ENCODE measurements at regions not wholly inside any gene's neighbourhood (a gene's known extent, or its start where the extent isn't known, plus 50 kb on each side); places are given as distances from the start of the nearest gene placed in this dataset.
A peak's percentile ranks its signal among the peaks of the same experiment; 100 is the strongest.

DNA sequence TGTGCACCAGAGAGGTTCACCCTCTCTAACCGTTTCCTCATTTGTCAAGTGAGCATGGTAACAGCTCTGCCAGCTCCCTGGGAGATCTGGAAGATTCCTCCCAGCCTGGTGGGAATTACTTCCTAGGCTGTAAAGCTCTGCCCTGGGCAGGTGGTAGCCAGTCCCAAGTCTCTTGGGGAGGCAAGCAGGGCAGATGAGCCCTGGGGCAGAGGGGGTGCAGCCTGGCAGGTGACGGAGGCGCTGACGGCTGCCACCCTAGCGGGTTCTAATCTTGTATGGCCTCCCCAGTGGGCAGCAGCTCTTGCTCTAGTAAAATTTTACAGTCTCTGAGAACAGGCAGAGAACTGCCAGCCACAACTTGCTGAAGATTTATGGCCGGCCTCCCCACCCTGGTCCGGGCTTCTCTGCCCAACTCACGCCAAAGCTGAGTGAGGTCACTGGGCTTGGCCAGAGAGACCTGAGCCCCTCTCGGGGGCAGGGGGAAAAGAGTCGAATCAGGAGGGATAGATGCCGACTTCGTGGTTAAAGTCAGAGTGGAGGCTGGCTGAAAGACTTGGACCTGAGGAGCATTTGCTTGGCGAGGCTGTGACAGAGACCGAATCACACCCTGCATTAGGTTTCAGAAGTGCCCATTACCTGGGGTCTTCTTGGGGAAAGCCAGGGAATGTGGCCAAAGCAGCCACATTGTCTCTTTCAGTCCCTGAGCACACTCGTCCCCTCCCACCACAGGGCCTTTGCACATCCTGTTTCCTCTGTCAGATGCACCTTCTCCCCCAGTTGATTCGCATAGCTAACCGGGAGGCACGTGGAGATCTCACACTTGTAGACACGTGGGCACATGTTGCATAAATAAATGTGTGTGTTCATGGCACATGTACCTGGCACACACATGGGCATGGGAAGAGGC, 188.2 kb downstream of the MN1 start:
- DNase-seq (ENCODE audit: low read depth, low spot score) = no peak

DNA sequence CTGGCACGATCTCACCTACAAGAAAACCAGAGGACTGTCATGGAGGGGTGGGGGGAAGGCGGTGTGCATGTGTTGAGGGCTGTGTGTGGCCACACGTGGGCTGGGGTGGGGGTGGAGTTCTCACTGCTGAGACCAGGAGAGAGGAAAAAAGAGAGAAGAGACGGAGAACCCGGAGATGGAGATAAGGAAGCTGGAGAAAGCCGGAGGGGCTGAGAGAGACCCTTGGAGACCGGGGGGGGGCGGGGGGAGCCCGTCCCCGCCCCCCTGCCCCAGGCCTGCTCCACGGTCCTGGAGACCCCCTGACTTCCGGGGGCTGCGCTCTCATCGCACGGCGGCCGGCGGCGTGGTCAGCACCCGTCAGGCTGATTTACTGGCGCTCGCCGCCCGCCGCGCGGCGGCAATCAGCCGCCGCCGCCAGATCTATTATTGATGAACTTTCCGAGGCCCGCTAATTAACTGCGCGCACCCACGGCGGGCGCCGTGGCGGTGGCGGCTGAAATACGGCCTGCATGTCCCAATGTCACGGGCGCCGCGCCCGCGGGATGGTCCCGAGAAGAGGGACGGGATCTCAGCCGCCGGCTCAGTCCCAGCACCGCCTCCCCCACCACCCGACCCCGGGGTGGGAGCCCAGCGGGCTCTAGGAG, 187.4 kb downstream of the MN1 start:
- no peak for DNase-seq (ENCODE audit: low read depth, low spot score)

GRCh38 chr22:27614650-27615007, 186.9 kb downstream of the MN1 start:
- DNase-seq (ENCODE audit: low read depth, low spot score) = no peak

DNA sequence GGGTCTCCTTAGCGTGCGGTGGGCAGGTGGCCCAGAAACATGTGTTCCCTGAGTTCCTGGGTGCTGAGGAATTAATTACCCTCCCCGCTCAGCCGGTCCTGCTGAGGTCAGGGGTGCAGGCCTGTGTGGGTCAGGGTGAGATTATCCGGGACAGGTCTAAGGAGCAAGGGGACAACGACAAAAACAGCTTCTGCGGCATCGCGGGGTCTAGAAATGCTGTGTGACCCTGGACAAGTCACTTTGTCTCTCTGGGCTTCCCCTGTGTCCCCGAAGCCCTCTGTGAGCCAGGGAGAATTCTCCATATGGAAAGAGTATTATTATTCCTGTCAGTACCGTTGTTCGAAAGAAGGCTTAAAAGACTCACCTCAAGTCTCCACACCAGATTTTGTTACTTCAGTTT, 186.1 kb downstream of the MN1 start:
- DNase-seq (ENCODE audit: low read depth, low spot score) = no peak

- no peak for DNase-seq (ENCODE audit: low read depth, low spot score)
These were observed 185.5 kb downstream of the MN1 start for GRCh38 chr22:27616033-27616432.

DNA sequence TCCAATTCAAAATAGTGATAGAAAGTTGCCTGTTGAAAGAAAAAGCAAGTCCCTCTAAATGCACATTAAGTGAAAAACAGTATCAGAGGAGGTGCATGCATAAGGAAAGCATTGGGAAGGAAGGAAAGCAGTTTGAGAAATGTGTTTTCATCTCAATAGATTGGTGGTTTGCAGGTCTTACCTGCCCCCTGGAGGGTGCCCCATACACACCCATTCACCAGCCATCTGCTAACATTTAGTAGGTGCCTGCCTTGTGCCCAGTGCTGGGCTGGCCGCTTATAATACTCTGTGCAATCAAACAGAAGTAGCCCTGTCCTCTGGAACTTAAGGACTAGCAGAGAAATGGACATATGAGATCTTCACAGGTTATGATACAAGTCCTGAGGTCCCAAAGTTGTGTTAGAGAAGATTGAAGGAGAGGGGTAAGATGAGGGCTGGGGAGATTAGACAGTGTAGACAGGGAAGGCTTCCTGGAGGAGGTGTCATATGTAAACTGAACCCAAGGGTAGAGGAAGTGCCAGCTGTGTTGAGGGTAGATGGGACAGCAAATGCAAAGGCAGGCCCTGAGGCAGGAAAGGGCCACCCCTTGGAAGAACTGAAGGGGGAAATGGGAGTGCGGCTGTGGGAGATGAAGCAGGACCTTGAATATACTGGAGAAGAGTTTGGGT, 184.2 kb downstream of the MN1 start:
- DNase-seq (ENCODE audit: low read depth, low spot score) = no peak

GRCh38 chr22:27620367-27621154, 181.0 kb downstream of the MN1 start:
- no peak for DNase-seq (ENCODE audit: low read depth, low spot score)

DNA sequence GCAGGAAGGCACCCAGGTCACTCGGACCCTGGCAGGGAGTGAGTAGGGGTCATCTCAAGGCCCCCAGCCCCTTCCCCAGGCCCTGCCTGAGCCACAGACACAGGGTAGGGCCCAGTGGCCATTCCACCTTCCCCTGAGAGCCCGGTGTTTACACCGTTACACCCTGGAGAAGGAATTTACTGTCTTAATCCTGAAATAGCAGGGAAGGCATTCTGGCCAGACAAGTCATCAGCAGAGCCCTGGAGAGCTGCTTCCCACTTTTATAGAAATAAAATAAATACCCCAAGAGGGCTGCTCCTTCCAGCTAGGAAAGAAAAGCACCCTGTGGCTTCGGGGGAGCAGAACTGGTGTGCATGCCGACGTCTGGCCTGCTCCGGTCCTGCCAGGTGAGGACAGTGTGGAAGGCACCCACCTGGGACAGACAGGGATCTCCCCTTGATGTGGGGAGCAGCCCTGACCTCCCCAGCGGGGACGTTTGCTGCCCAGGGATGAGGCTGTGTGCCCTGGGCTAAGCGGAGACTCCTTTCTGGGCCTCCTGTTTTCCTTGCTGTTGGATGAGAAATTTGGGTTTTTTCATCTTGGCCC, 180.0 kb downstream of the MN1 start:
- DNase-seq (ENCODE audit: low read depth, low spot score) = no peak

DNA sequence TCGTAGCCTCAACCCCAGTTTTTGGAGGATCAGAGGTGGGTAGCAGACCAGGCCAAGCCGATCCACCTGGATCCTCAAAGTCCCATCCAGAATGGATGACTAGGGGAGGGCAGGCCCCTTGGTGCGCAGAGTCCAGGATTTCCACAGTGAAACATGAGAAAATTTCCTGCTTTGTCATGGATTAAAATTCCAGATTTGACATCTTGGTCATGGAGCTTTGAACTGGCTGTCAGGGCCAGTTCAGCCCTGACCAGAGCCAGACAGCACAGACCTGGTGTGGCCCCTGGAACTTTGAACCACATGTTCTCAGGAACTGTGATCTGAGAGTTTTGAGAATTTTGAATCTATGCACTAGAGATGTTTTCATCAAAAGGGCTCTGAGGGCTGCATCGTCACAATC, 177.5 kb downstream of the MN1 start:
- no peak for DNase-seq (ENCODE audit: low read depth, low spot score)

DNA sequence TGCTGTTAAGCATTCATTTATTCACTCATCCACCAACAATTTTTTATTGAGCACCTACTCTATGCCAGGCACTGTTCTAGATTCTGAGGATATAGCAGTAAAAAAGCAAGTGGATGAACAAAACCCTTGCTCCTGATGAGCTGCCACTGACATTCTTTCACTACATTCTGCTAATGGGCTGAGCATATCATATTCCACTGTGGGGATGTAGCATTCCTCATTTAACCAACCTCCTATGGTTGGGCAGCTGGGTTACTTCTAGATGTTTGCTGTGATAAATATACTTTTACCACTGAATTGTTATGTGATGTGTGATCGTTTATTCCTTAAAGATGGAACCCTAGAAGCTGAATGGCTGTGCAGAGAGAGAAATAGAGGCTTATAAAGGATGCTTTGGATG, 176.9 kb downstream of the MN1 start:
- DNase-seq (ENCODE audit: low read depth, low spot score) = no peak

GRCh38 chr22:27625769-27626674, 175.5 kb downstream of the MN1 start:
- no peak for DNase-seq (ENCODE audit: low read depth, low spot score)

DNA sequence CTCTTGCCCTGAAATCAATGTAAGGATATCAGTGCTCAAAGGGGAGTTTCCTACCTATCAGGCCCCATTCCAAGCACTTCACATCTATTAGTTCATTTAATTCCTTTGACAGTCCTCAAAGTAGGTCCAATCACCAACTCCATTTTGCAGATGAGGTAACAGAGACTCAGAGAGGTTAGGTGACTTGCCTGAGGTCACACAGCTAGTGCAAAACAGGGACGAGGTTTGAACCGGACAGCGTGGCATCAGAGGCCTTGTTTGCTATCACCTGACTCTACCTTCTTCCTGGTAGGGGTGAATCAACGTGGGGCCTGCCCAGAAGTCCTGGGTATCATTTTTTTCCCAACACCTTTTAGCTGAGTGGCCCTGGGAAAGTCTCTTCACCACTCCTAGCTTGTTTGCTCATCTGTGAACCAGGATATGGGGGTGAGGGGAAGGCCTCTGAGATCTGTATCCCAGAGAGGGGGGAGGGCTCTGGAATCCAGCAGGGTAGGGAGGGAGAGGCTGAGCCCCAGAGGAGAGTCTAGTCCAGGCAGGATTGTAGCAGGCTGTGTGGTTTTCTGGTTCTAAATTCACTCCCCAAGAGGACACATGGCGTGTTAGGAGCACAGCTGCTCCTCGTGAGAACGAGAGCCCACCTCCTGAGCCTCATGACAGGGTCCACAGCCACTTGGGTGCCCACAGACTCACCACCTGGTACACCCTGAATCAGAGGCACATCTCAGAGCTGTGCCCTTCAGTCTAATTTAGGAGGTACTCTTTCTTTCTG, 174.7 kb downstream of the MN1 start:
- DNase-seq (ENCODE audit: low read depth, low spot score) = no peak

GRCh38 chr22:27627444-27627833, 174.1 kb downstream of the MN1 start:
- no peak for DNase-seq (ENCODE audit: low read depth, low spot score)

DNA sequence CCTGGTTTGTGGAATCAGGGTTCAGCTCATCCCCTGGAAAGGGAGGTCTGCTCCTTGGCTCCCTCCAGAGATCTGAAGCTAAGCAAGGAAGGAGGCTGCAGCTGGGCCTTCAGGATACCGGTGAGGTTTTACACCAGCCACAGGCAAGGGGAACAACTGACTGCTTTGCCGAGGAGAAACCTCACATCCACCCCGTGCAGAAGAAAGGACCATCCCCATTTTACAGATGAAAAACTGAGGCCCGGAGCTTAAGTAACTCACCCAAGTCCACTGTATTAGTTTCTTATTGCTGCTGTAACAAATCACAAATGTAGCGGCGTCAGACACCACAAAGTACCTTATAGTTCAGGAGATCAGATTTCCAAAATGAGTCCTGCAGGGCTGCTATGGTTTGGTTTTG, 173.7 kb downstream of the MN1 start:
- no peak for DNase-seq (ENCODE audit: low read depth, low spot score)

- no peak for DNase-seq (ENCODE audit: low read depth, low spot score)
These were observed 173.2 kb downstream of the MN1 start for GRCh38 chr22:27628341-27628740.

GRCh38 chr22:27628891-27629631, 172.5 kb downstream of the MN1 start:
- DNase-seq (ENCODE audit: low read depth, low spot score) = peak; percentile 48

DNA sequence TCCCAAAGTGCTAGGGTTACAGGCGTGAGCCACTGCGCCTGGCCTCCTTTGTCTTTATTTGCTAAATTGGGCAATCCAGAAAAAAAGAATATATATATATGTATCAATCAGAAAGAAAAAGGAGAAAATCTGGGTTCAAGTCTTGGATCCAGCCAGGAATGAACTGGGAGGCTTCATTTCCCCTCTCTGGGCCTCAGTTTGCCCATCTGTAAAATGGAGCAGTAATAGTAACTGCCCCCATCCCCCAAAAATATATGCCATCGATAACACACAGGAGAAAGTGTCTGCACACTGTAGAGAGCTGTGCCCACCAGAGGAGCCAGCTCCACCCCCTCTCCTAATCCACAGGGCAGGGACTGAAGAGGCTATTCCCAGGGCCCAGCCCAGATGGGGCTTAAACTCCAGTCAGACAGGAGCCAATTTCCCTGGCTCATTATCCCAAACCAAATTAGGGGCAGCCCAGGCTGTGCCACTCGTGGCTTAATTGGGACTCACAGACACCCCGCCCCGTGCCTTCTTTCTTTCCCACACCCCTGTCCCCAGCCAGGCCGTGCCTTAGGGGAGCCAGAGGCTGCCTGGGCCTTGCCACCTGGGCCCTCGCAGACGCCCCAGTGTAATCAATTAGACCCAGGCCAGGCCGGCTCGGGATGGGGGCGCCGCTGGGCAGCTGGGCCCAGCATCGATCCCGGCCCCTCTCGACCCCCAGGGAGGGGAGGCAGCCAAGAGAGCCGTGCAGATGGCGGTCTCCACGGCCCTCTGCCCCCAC, 171.5 kb downstream of the MN1 start:
- no peak for DNase-seq (ENCODE audit: low read depth, low spot score)

GRCh38 chr22:27630754-27631153, 170.8 kb downstream of the MN1 start:
- DNase-seq (ENCODE audit: low read depth, low spot score) = no peak

Measured in iPS DF 19.7 (cell line).